HFF-Myc (cell line): ENCODE measurements at regions not wholly inside any gene's neighbourhood (a gene's known extent, or its start where the extent isn't known, plus 50 kb on each side); places are given as distances from the start of the nearest gene placed in this dataset.
"Not testable (repeated sequence)": the region's sequence is repeated elsewhere in the genome, so short reads cannot be mapped to it uniquely, and the experiment has no call there.

Experiments used
- DNase-seq: peaks from one replicate; pipeline ENCODE4 v3.0.0-alpha.2; 2011; ENCODE audit warnings: low read depth; ENCODE audit errors: extremely low read depth
- H3K4me3 ChIP-seq: replicated peaks from 2 replicates; pipeline ENCODE4 v1.5.1; 2011; ENCODE audit warnings: low read depth, mild to moderate bottlenecking, control low read depth, low read length
- TF ChIP-seq, protein P1 (sequence below): IDR thresholded peaks from 2 replicates; pipeline ENCODE4 v1.5.1; 2012; ENCODE audit warnings: mild to moderate bottlenecking, low read depth, low read length, control low read depth; ENCODE audit errors: missing control alignments

DNA sequence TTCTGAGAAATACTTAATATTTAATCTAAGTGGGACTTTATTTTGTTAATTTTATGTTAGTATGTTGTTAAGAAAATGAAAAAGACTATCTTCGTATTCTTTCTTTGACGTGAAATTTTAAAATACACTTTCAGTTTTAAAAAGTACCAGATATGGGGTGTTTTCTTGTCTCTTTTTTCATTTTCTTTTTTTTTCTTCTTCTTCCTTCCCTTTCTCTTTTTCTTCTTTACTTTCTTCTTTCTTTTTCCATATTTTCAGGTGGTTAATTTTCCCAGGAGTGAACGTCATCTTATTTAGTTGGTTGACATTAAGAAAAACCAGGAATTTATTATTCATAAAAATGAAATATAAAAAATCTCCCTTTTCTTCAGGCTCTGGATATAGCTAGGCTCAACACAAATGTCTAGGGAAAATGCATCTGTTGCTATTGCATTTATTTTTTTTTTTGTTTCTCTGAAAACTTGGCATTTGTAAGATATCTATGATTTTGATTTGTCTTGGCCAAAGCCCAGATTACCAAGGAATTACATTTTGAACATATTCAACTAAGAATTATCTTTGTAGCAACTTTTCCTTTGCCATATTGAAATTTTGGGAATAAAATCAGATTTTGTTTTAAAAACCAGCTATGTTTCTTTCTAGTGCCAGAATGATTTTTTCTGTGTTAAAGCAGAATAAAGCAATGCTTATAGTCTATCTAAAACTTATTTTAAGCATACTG lies 241.3 kb upstream of the FOXP2 start:
- no peak for DNase-seq
- TF ChIP-seq, protein P1, sequence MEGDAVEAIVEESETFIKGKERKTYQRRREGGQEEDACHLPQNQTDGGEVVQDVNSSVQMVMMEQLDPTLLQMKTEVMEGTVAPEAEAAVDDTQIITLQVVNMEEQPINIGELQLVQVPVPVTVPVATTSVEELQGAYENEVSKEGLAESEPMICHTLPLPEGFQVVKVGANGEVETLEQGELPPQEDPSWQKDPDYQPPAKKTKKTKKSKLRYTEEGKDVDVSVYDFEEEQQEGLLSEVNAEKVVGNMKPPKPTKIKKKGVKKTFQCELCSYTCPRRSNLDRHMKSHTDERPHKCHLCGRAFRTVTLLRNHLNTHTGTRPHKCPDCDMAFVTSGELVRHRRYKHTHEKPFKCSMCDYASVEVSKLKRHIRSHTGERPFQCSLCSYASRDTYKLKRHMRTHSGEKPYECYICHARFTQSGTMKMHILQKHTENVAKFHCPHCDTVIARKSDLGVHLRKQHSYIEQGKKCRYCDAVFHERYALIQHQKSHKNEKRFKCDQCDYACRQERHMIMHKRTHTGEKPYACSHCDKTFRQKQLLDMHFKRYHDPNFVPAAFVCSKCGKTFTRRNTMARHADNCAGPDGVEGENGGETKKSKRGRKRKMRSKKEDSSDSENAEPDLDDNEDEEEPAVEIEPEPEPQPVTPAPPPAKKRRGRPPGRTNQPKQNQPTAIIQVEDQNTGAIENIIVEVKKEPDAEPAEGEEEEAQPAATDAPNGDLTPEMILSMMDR, result no peak
- no peak overlapping the region for H3K4me3 ChIP-seq

- not testable (repeated sequence) for H3K4me3 ChIP-seq, DNase-seq
These were observed 245.2 kb upstream of the FOXP2 start for GRCh38 chr7:114169389-114169788.

DNA sequence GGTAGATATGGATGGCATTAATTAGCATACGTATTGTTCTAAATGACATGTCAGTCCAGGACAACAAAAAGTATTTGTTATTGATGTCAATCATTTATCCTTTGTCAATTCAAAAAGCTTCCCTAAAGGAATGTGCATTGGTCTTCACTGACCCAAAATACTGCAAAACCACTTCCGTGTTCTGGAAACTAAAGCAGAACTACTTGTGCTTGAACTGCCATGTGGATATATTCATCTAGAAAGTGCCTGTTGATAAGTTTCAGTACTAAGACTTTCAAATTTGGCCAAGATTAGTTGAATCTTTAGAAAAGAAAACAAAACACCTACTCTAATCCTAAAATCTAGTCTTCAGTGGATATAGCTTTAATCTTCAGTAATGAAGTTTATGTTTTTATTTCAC lies 242.1 kb upstream of the PPP1R3A start:
- TF ChIP-seq, protein P1, result no peak
- H3K4me3 ChIP-seq, result no peak overlapping the region
- DNase-seq, result no peak

GRCh38 chr7:114158854-114159253 lies 240.0 kb upstream of the PPP1R3A start:
- TF ChIP-seq, protein P1, result no peak
- DNase-seq, result no peak
- no peak overlapping the region for H3K4me3 ChIP-seq

GRCh38 chr7:114158275-114158674 lies 239.5 kb upstream of the PPP1R3A start:
- DNase-seq, result no peak
- no peak overlapping the region for H3K4me3 ChIP-seq

DNA sequence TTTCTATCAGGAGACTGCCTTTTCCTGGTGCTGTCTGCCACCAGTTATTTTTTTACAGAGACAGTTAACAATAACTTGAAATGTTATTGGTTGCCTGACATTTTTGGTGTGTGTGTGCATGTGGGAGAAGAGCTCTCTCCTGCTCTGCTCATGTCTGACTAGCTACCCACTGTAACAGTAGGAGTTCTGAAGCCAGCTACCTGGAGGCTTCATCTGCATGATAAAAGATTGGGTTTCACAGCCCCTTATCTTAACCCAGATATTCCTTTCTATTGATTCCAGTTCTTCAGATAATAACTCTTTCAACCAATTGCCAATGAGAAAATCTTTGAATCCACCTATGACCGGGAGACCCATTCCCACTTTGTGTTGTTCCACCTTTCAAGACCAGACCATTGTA lies 237.4 kb upstream of the PPP1R3A start:
- TF ChIP-seq, protein P1, result no peak
- DNase-seq, result no peak
- no peak overlapping the region for H3K4me3 ChIP-seq

More at GRCh38 chr7:114158275-114158674, 239.5 kb upstream of the PPP1R3A start:
- TF ChIP-seq, protein P1, result no peak

GRCh38 chr7:114155116-114156110 lies 236.6 kb upstream of the PPP1R3A start:
- no peak for DNase-seq
- H3K4me3 ChIP-seq, result no peak overlapping the region
- TF ChIP-seq, protein P1, result no peak
